ENCODE measurements at regions not wholly inside any gene's neighbourhood (a gene's known extent, or its start where the extent isn't known, plus 50 kb on each side); places are given as distances from the start of the nearest gene placed in this dataset.

- TF ChIP-seq CTCF (conservative IDR thresholded peaks at IDR 0.05; ENCODE audit: low read depth, low read length) (no peak), USF2 (IDR thresholded peaks at IDR 0.05; ENCODE audit: low read depth, low read length) (no peak), POLR2A (IDR thresholded peaks at IDR 0.05; ENCODE audit: low read depth, low read length) (no peak), FOS (IDR thresholded peaks at IDR 0.05; ENCODE audit: low read depth, low read length) (no peak), RFX5 (IDR thresholded peaks at IDR 0.05; ENCODE audit: low read depth, low read length) (no peak), MAFK (IDR thresholded peaks at IDR 0.05; ENCODE audit: low read depth, low read length) (no peak), RAD21 (IDR thresholded peaks at IDR 0.05; ENCODE audit: low read length) (no peak), ELK1 (IDR thresholded peaks at IDR 0.05; ENCODE audit: borderline replicate concordance, low read depth, low read length) (no peak), RCOR1 (IDR thresholded peaks at IDR 0.05; ENCODE audit: insufficient replicate concordance, low read length) (no peak), SMC3 (IDR thresholded peaks at IDR 0.05; ENCODE audit: low read depth, low read length) (no peak), CHD1 (IDR thresholded peaks at IDR 0.05; ENCODE audit: low read depth, low read length) (no peak), CEBPB (IDR thresholded peaks at IDR 0.05; ENCODE audit: low read depth, low read length) (no peak), BHLHE40 (IDR thresholded peaks at IDR 0.05; ENCODE audit: low read depth, low read length) (no peak)
These were observed 93.8 kb upstream of the NTRK2 start for GRCh38 chr9:84575705-84576104.

All from IMR-90 (cell line).